NB4 (cell line): ENCODE measurements at regions not wholly inside any gene's neighbourhood (a gene's known extent, or its start where the extent isn't known, plus 50 kb on each side); places are given as distances from the start of the nearest gene placed in this dataset.

Experiments used
- MYC ChIP-seq: IDR thresholded peaks from 2 replicates; pipeline ENCODE4 v1.6.1; 2011; ENCODE audit warnings: low read depth, low read length
- POLR2A ChIP-seq: IDR thresholded peaks from 2 replicates; pipeline ENCODE4 v1.6.1; 2011; ENCODE audit warnings: mild to moderate bottlenecking; ENCODE audit not compliant: insufficient read length; ENCODE audit errors: extremely low read depth
- TF ChIP-seq, protein P1 (sequence below): IDR thresholded peaks from one replicate; pipeline ENCODE4 v1.5.1; 2012; ENCODE audit warnings: low read depth, low read length

DNA sequence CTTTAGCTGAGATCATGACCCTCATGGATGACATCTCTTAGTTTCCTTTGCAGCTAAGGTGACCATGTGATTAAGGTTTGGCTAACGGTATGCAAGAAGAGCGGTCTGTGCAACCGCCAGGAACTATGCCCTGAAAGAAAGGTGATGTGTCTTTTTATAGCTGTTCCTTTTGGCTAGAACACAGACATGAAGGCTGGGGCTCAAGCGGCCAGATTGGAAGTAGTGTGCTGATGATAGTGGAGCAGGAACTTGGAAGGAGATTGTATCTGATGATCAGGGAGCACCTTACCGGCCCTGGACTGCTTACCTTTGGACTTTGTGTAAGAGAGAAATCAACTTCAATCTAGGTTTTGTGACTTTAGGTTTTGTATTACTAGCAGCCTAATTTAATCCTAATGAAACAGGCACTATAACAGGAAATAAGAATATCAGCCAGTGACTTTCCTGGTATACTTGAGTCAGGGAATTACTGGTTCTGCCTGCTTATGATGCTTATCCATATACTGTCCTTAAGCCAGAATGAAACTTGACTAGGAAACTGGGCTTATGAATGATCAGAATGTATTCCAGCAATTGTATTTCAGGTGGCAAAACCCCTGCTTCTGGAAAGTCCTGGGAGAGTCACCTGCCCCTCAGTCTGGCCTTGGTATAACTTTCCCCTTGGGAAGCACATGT lies 164.3 kb upstream of the LRIG1 start:
- TF ChIP-seq, protein P1, sequence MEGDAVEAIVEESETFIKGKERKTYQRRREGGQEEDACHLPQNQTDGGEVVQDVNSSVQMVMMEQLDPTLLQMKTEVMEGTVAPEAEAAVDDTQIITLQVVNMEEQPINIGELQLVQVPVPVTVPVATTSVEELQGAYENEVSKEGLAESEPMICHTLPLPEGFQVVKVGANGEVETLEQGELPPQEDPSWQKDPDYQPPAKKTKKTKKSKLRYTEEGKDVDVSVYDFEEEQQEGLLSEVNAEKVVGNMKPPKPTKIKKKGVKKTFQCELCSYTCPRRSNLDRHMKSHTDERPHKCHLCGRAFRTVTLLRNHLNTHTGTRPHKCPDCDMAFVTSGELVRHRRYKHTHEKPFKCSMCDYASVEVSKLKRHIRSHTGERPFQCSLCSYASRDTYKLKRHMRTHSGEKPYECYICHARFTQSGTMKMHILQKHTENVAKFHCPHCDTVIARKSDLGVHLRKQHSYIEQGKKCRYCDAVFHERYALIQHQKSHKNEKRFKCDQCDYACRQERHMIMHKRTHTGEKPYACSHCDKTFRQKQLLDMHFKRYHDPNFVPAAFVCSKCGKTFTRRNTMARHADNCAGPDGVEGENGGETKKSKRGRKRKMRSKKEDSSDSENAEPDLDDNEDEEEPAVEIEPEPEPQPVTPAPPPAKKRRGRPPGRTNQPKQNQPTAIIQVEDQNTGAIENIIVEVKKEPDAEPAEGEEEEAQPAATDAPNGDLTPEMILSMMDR: no peak
- TF ChIP-seq POLR2A: no peak
- no peak for TF ChIP-seq MYC
